ENCODE measurements at regions not wholly inside any gene's neighbourhood (a gene's known extent, or its start where the extent isn't known, plus 50 kb on each side); places are given as distances from the start of the nearest gene placed in this dataset.

- no peak for TF ChIP-seq TCF7L2 (IDR thresholded peaks at IDR 0.05; ENCODE audit: low read depth, low read length)
- no peak for TF ChIP-seq REST (IDR thresholded peaks at IDR 0.05; ENCODE audit: insufficient read depth in 1 of 2, low read depth in 2 of 2, low read length in 1 of 2)
- TF ChIP-seq SIN3A (IDR thresholded peaks at IDR 0.05; ENCODE audit: borderline replicate concordance, insufficient read depth, low read depth, low read length): no peak
- TF ChIP-seq CTCF (IDR thresholded peaks at IDR 0.05): no peak
- TF ChIP-seq POLR2AphosphoS5 (IDR thresholded peaks at IDR 0.05; ENCODE audit: low read depth, low read length): no peak
- ChIA-PET CTCF (no interaction called here), POLR2A (no interaction called here)
- BruUV-seq (replicated peaks): no TSS peak
- H3K4me3 ChIP-seq (ENCODE audit: low read depth in 2 of 2, low read length in 2 of 2): no peak overlapping the region
- no peak overlapping the region for H3K27ac ChIP-seq (ENCODE audit: low read length)
- no peaks in the 10 kb centered on the region for H3K4me1 ChIP-seq (ENCODE audit: control insufficient read depth, insufficient read depth, low read length)
- DNase-seq (ENCODE audit: low read depth, low spot score): no peak
- H3K36me3 ChIP-seq (ENCODE audit: control insufficient read depth, insufficient read depth, low read length): no peaks in the 10 kb centered on the region
- in situ Hi-C loops (cut with HindIII; ENCODE audit: low pct_unique_long_range_greater_than_20kb, low sequenced_read_pairs): no loop called here
- intact Hi-C loops (cut with micrococcal nuclease; ENCODE audit: unreplicated experiment): no loop called here
- ATAC-seq: no peak
- H3K9me3 ChIP-seq (ENCODE audit: control insufficient read depth, insufficient read depth, low read depth, low read length): no peaks in the 10 kb centered on the region
- no peaks in the 10 kb centered on the region for H3K27me3 ChIP-seq (ENCODE audit: control insufficient read depth, insufficient read depth, low read length)
Measured at GRCh38 chr4:149910177-149910576, 94.5 kb upstream of the IQCM start.

GRCh38 chr4:149910604-149911350, 95.1 kb upstream of the IQCM start:
- Histone ChIP-seq H3K4me3 (ENCODE audit: low read depth in 2 of 2, low read length in 2 of 2) (no peak overlapping the region), H3K27me3 (ENCODE audit: control insufficient read depth, insufficient read depth, low read length) (no peaks in the 10 kb centered on the region), H3K9me3 (ENCODE audit: control insufficient read depth, insufficient read depth, low read depth, low read length) (no peaks in the 10 kb centered on the region), H3K36me3 (ENCODE audit: control insufficient read depth, insufficient read depth, low read length) (no peaks in the 10 kb centered on the region), H3K27ac (ENCODE audit: low read length) (no peak overlapping the region), H3K4me1 (ENCODE audit: control insufficient read depth, insufficient read depth, low read length) (no peaks in the 10 kb centered on the region)
- DNase-seq (ENCODE audit: low read depth, low spot score): no peak
- in situ Hi-C loops (cut with HindIII; ENCODE audit: low pct_unique_long_range_greater_than_20kb, low sequenced_read_pairs): no loop called here
- ChIA-PET POLR2A (no interaction called here), CTCF (no interaction called here)
- no peak for ATAC-seq
- intact Hi-C loops (cut with micrococcal nuclease; ENCODE audit: unreplicated experiment): no loop called here
- TF ChIP-seq REST (IDR thresholded peaks at IDR 0.05; ENCODE audit: insufficient read depth in 1 of 2, low read depth in 2 of 2, low read length in 1 of 2) (no peak), POLR2AphosphoS5 (IDR thresholded peaks at IDR 0.05; ENCODE audit: low read depth, low read length) (no peak), SIN3A (IDR thresholded peaks at IDR 0.05; ENCODE audit: borderline replicate concordance, insufficient read depth, low read depth, low read length) (no peak), TCF7L2 (IDR thresholded peaks at IDR 0.05; ENCODE audit: low read depth, low read length) (no peak), CTCF (IDR thresholded peaks at IDR 0.05) (no peak)
- no TSS peak for BruUV-seq (replicated peaks)

All from Panc1 (cell line).